ENCODE measurements at regions not wholly inside any gene's neighbourhood (a gene's known extent, or its start where the extent isn't known, plus 50 kb on each side); places are given as distances from the start of the nearest gene placed in this dataset.

DNA sequence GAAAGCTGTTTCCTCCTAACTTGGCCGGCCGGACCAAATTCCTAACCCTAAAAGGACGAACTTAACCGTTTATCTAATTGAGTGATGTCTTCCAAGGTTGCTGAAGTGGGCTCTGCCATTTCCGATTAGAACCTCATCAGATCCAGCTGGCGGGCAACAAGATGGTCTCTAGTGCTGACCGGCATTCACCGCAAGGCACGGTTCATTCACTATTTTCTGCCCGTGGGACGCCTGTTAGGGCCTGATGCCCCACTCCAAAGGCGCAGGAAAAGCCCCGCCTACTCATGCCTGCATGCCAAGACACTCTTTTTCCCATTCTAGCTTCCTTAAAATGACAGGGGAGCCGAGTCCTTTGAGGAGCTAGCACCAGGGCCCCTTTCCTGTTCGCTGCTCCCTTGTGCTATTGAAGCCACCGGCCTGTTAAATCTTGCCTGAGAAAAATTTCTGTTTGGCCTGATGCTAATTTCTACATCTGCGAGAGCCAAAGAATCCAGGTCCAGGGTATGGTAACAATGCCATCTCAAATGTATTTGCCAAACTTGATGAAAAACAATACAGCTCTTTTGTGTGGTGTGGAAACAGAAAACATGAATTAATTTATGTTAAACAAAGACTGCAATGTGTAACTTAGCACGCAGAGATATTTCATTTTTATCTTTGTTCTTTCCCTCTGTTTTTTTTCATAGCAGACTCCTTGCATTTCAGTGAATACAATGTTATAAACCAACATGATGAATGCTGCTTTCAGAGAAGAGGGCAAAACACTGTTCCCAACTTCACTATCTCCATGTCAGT lies 1071.2 kb upstream of the USP15 start:
- TF ChIP-seq, protein P1, sequence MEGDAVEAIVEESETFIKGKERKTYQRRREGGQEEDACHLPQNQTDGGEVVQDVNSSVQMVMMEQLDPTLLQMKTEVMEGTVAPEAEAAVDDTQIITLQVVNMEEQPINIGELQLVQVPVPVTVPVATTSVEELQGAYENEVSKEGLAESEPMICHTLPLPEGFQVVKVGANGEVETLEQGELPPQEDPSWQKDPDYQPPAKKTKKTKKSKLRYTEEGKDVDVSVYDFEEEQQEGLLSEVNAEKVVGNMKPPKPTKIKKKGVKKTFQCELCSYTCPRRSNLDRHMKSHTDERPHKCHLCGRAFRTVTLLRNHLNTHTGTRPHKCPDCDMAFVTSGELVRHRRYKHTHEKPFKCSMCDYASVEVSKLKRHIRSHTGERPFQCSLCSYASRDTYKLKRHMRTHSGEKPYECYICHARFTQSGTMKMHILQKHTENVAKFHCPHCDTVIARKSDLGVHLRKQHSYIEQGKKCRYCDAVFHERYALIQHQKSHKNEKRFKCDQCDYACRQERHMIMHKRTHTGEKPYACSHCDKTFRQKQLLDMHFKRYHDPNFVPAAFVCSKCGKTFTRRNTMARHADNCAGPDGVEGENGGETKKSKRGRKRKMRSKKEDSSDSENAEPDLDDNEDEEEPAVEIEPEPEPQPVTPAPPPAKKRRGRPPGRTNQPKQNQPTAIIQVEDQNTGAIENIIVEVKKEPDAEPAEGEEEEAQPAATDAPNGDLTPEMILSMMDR (IDR thresholded peaks at IDR 0.05) = no peak
- TF ChIP-seq POLR2A (IDR thresholded peaks at IDR 0.05) = no peak

Measured in adrenal gland (tissue), 5 donors.